Left ventricle myocardium superior (tissue), 1 donor: ENCODE measurements at regions not wholly inside any gene's neighbourhood (a gene's known extent, or its start where the extent isn't known, plus 50 kb on each side); places are given as distances from the start of the nearest gene placed in this dataset.
A peak's percentile ranks its signal among the peaks of the same experiment; 100 is the strongest.
"Not testable (repeated sequence)": the region's sequence is repeated elsewhere in the genome, so short reads cannot be mapped to it uniquely, and the experiment has no call there.

ENCODE experiments used
- ATAC-seq: fragments of 200-7000 bp; cut with Tn5 transposase; one replicate; pipeline ENCODE4 v1.9.1; 2020; ENCODE audit warnings: mild to moderate bottlenecking, moderate library complexity
- DNase-seq: peaks from one replicate; pipeline ENCODE4 v3.0.0-alpha.2; 2020
- intact Hi-C: fragments of 100-400 bp; cut with micrococcal nuclease; formaldehyde crosslinking; loops from one replicate; pipeline ENCODE4 v1.11.0; 2022
- donor health status: DM: no; HTN: yes; CAD: no; lungs with severe emphysema.

DNA sequence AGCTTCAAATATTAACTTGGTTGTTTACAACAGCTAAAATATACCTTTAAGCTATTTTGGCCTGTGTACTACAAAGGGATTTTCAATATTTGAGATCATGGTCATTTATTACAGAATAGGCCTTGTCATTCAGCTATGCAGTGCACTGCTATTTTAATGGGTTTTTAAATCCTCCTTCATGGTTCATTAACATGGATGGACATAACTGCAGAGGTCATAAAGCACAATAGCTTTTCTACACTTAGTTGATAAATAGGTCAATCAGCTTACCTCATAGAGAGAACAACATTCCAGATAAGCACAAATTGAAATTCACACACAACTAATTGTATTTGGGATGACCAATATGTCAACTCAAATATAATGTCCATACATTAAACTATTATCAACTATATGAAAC is 403.7 kb downstream of the CNTN3 start:
- ATAC-seq (no peak), DNase-seq (no peak)
- intact Hi-C loops: no loop called here

DNA sequence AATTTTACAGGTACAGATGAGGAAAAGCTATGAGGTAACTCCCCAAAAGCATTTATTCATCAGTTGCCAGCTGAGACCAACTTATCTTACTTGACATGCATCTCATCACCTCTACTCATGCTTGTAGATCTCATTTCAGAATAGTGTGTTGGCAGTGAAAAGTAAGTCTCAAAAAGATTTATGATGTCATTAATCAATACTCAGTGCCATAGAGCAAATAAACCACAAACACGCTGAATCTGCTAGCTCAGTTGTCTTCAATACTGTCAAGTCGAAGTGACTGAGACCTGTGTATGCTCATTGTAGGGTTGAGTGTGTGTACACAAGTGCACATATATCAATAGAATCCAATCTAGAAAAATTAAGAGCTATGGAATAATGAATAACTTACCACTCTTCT is 413.5 kb downstream of the CNTN3 start:
- intact Hi-C loops: no loop called here
- no peak for ATAC-seq
- DNase-seq: no peak

DNA sequence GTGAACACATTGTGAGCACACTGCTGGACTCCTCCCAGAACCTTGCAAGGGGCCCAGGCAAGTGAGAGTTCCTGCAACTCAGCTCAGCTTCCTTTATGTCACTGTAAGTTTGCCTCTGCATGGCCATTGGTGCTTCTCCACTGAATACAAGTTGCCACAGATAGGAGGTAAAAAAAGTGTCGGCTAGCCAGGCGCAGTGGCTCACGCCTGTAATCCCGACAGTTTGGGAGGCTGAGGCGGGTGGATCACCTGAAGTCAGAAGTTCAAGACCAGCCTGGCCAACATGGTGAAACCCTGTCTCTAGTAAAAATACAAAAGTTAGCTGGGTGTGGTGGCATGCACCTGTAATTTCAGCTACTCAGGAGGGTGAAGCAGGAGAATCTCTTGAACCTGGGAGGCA is 435.8 kb downstream of the CNTN3 start:
- intact Hi-C loops, ATAC-seq: not testable (repeated sequence)

DNA sequence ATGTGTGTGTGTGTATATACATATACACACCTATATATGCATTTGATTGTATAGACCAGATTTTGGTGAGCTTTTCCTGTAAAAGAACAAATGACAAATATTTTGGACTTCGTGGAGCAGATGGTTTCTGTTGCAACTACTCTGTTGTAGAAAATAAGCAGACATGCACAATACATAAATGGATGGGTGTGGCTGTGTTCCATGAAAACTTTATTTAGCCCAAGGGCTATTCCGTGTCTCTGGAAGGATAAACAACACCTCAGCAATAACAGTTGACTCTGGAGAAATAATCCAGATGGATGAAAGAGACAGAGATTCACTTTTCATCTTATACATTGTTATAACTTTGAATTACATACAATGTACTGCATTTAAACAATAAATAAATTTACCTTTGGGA is 441.4 kb downstream of the CNTN3 start:
- DNase-seq: no peak
- intact Hi-C loops: no loop called here

More for the DNA sequence above, 435.8 kb downstream of the CNTN3 start:
- not testable (repeated sequence) for DNase-seq

DNA sequence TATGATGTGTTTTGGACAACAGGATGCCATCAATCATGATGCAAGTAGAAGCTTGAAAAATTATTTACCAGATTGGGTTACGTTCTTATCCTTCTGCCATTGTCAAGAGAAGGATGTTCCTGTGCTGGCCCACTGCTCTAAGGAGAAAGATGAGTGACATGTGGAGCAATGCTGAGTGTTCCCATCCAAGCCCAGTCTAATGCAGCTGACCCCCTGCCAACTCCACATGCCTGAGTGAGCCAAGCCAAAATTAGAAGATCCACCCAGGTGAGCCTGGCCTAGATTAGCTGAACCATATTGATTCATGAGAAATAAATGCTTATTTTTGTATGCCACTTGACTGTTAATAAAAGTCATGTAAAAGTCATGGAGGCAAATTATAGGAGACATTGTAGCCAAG is 446.5 kb downstream of the CNTN3 start:
- intact Hi-C loops: no loop called here
- ATAC-seq (no peak), DNase-seq (no peak)

More for the DNA sequence above, 441.4 kb downstream of the CNTN3 start:
- no peak for ATAC-seq

DNA sequence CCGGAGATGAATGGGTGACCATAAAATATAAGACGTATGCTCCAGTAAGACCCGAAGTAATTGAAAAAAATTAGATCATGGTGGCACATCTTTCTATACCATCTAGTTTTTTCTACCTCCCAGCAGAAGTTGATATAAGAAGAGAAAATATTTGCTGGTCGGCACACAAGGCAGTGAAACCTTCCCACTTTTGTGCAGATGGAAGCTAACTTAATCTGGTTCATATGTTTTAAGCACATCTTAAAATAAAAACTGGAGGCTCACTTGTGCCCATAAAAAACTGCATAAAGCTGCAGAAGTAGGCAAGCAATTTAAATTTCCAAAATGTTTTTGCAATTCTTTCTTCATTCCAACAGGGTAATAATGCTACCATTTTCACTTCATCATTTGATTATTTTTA is 449.2 kb downstream of the CNTN3 start:
- no peak for DNase-seq
- intact Hi-C loops: no loop called here
- ATAC-seq: no peak

DNA sequence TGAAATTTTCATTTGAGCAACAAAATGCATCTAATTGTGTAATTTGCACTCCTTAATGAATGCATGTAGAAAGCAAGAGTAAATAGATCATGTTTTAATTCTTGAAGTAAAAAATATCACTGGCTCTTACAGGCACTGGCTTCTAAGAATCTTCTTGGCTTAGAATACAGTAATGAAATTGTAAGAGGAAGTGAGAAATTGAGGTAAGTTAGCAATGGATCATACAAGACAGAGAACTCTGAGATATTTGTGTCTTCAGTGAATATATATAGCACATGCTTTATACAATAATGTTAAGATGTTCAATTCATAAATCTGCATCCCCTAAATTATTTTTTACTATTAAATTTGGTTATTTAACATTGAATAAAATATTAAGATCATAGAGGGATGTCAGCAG is 465.0 kb downstream of the CNTN3 start:
- DNase-seq (no peak), ATAC-seq (no peak)
- intact Hi-C loops: no loop called here

DNA sequence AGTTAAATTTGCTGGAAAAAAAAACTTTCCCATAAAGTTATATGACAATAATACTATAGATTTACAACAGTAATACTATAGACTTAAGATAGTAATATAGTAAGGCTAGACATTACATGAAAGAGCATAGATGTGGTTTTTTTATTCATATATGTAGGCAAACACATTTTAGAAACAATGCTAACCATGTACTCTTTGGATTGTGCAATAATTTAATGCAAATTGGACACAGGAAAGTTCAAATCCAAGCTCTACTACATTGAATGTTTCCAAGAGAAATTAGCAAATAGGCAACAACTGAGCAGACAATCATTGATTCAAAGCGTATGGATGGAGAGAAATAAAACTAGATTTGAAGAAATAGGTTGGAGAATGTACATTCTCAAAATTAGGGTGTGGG is 469.2 kb downstream of the CNTN3 start:
- intact Hi-C loops: no loop called here
- no peak for ATAC-seq
- no peak for DNase-seq

DNA sequence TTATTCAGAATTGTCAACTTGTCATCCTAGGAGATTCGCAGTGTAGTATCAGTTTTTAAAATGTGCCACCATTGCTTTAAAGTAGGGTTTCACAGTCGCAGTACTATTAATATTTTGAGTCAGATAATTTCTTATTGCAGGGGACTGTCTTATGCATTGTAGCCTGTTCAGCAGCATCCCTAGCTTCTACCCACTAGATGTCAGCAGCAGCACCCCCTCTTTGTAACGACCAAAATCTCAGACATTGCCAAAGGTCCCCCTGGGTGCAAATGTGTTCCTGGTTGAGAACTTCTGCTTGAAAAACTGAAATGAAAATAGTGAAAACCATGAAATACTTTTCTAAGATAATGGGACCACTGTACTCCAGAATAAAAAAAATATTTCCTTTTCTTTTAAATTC is 474.8 kb downstream of the CNTN3 start:
- ATAC-seq (no peak), DNase-seq (no peak)
- intact Hi-C loops: no loop called here

DNA sequence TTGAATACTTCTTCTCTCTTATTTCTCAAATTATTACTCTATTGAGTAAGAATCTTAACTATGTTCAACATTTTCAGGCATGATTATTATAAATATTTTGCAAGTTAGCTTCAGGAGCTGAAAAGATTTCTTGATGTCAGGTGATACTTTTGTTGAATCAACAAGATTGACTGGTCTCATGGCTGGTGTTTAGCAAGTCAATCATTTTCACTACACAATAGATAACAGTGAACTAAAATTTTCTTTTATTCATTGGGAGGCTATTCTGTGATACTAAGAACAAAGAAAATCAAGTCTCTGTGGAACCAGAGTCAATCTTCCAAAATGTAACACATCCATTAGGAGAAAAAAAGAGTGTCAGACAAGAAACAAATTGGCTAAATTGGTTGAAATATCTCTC is 476.7 kb downstream of the CNTN3 start:
- intact Hi-C loops: no loop called here
- no peak for DNase-seq
- no peak for ATAC-seq

DNA sequence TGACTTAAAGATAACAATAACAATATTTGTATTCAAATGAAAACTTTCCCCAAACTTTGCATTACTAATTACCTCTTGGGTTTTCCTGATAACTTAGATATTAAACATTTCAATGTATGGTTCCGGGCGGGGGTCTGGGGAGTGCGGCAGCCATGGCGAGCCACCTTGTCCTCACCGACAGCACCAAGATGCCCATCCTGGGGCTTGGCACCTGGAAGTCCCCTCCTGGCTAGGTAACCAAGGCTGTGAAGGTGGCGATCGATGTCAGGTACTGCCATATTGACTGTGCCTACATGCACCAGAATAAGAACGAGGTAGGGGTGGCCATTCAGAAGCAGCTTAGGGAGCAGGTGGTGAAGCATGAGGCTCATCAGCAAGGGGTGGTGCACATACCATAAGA is 478.7 kb downstream of the CNTN3 start:
- no peak for ATAC-seq
- intact Hi-C loops: no loop called here

DNA sequence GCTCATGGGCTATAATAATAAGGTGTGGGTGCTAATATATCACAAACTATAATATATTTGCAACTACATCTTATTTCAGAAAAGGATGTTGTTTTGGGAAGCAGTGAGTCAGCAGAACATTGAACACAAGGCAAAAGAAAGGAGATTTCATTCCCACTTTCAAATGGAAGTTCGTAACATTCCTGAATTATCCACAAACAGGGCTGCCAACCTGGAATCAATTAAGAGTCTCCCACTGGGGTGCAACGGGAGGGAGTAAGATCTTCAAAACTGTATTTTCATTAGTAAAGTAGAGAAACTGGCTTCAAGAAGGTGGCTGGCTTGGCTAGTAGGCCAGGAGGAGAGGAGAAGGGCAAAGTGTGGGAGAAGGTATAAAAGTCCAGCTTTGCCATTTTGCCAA is 479.6 kb downstream of the CNTN3 start:
- intact Hi-C loops: no loop called here
- ATAC-seq: no peak
- no peak for DNase-seq

More for the DNA sequence above, 478.7 kb downstream of the CNTN3 start:
- peak; percentile 15 for DNase-seq

DNA sequence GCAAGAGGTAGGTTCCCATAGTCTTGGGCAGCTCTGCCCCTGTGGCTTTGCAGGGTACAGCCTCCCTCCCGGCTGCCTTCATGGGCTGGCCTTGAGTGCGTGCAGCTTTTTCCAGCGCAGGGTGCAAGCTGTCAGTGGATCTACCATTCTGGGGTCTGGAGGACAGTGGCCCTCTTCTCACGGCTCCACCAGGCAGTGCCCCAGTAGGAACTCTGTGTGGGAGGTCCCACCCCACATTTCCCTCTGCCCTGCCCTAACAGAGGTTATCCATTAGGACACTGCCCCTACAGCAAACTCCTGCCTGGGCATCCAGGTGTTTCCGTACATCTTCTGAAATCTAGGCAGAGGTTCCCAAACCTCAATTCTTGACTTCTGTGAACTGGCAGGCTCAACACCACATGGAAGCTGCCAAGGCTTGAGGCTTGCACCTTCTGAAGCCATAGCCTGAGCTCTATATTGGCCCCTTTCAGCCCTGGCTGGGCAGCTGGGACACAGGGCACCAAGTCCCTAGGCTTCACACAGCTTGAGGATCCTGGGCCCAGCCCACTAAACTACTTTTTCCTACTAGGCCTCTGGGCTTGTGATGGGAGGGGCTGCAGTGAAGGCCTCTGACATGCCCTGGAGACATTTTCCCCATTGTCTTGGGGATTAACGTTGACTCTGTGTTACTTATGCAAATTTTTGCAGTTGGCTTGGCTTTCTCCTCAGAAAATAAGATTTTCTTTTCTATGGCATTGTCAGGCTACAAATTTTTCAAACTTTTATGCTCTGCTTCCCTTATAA is 482.7 kb downstream of the CNTN3 start:
- ATAC-seq, DNase-seq, intact Hi-C loops: not testable (repeated sequence)

DNA sequence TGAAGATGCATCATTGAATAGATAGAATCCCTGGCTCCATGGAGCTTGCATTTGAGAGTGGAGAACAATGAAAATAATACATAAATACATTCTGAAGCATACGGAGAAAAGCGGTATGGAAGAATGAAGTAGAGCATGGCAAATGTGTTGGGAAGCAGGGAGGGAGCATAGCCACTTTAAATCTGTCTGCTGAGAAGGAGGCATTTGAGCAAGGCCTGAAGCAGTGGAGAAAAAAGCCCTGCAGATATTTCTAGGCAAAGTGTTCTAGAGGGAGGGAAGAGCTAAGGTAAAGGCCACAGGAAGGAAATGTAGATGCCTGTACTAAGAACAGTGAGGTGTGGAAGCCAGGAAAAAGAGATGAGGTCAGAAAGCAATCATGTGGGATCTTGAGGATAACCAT is 484.8 kb downstream of the CNTN3 start:
- intact Hi-C loops: no loop called here

DNA sequence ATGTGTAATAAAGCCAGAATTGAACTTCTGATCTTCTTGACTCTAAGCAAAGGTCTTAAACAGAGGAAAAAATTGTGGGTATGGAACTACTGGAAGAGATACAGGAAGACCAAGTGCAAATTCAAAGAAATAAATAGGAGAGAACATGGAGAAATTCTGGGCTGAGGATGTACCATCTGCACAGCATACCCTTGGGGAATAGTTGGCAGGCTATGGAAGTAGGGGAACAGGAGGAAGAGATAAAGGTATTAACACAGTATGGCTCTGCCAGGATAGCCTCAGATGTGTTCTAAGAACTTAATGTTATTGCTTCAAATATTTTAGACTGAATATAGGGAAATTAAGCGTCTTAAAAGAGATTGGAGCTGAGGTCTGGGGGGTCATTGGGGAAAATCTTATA is 485.4 kb downstream of the CNTN3 start:
- no peak for DNase-seq
- intact Hi-C loops: no loop called here
- ATAC-seq: no peak

More for the DNA sequence above, 484.8 kb downstream of the CNTN3 start:
- ATAC-seq (no peak), DNase-seq (no peak)

DNA sequence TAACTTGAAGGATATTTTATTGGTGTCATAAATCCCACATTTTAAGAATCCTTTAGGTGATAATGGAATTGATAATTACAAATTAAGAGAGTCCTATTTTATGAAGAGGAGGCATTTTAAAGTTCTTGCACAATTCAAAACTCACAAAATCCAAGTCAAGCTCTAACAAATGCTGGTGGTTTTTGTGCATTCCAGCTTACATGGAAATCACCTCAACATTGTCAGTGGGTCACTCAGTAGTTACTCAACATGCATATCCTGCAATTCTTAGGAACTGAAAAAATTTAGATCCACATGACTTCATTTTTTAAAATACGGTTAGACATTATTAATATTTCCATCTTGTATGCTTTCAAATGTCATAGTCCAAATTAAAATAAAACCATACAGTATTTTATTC is 487.2 kb downstream of the CNTN3 start:
- intact Hi-C loops: no loop called here
- no peak for DNase-seq
- no peak for ATAC-seq

DNA sequence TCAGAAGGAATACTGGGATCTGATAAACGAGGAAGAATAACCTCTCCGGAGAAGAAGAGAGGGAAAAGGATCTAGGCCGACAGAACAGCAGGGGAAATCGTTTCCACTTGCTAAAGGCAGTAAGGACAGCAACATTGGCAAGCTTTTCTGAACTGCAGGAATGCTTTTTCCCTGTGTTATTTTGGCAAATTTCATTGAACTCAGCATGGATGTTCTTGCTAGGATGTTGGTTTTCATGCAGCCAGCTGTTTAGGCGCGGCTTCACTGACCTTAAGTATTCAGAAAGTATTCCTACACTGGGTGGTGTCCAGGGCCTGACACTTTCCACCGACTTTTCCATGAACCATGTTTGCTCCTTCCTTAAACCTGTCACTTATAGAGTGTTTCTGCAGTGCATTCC is 489.7 kb downstream of the CNTN3 start:
- DNase-seq (no peak), ATAC-seq (no peak)
- intact Hi-C loops: no loop called here

DNA sequence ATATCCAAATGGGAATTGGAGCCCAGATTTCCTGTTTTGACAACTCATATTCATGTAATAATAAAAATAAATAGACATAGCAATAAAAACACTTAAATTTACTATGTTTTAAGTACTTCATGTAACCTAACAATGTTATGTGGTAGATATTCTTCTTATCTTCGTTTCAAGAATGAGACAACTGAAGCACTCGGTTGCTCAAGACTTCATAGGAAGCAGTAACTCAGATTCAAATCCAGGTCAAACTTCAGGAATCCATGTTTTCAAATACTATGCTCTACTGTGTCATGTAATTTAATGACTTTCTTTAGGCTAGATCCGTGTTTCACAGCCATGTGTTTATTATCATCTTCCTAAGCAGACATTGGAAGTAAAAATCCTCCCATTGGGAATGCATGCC is 492.2 kb downstream of the CNTN3 start:
- ATAC-seq (no peak), DNase-seq (no peak)

DNA sequence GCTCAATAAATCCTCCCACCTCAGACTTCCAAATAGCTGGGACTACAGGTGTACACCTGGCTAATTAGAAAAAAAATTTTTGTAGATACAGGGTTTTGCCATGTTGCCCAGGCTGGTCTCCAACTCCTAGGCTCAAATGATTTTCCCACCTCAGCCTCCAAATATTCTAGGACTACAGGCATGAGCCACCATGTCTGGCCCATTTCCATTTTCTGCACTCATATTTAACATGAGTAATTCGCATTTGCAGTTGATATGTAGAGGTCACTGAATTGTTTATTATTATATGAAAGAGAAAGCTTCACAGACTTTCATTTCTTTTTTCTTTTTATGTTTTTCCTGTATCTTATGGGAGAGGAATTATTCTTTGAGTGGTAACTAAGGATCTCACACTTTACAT is 492.7 kb downstream of the CNTN3 start:
- no peak for ATAC-seq
- intact Hi-C loops: no loop called here
- DNase-seq: no peak

More for the DNA sequence above, 492.2 kb downstream of the CNTN3 start:
- intact Hi-C loops: no loop called here

DNA sequence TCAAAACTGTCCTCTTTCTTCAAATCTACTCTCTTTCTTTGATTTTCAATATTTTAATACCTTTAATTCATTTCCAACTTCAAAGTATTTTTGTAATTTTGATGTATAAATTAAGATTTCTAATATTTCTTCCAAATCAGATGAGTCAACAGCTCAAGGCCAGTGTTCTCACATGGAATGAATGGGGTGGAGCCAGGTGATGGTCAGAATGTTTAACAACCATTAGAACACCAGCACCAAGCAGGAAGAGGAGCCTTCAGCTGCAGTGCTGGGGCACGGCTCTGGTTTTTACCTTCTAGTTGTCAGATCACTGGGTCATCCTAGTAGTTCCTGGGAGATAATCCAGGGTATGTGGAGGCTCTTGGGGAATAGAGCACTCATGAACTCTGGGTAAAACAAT is 494.5 kb upstream of the PDZRN3 start:
- intact Hi-C loops: no loop called here
- no peak for DNase-seq
- ATAC-seq: no peak

DNA sequence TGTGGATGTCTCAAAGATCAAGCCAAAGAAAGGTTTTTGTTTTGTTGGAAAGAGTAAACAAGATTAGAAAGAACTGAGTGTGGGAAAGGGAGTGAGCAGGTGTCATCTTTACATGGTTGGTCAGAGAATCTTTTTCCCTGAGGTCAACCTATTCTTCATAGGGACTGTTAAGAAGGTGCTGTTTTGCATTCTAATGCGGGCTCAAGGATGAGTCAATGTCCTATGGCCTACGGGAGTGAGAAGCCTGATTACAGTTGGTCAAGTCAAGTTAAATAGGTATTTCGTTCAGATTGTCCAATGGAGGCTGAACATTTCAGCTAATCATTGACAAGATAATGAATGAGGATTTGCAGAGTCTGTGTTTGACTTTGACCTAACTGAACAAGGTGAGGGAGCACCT is 491.2 kb upstream of the PDZRN3 start:
- intact Hi-C loops: no loop called here
- DNase-seq (no peak), ATAC-seq (no peak)

DNA sequence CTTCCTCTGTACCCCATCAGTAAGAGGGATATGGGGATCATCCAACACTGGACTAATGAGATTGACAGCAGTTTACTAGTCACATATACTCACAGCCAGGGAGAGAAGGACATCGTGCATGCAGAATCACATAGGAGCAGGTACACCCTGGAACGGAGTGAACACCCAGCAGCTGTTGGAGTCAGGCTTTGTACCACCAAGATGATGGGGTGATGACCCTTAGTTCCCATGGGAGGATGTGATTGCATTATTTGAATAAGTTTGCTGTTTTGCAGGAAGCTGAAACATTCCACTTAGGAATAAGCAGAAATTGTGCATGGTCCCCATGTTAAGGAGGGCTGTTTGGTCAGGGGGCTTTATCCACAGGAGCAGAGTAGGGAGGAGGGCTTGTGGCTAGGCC is 482.7 kb upstream of the PDZRN3 start:
- ATAC-seq: no peak
- intact Hi-C loops: no loop called here
- no peak for DNase-seq
